Suprapubic skin (tissue), 4 donors: ENCODE measurements at regions not wholly inside any gene's neighbourhood (a gene's known extent, or its start where the extent isn't known, plus 50 kb on each side); places are given as distances from the start of the nearest gene placed in this dataset.

Source experiments
- CTCF ChIP-seq, 2 donors: fragments of 200-600 bp in 1 of 2; fragments of 450-650 bp in 1 of 2; sonication (generic) in 1 of 2; IDR thresholded peaks; one replicate each; pipeline ENCODE4 v1.5.1; 2016 to 2019; ENCODE audit warnings: antibody characterized with exemption in 2 of 2, mild to moderate bottlenecking in 1 of 2, moderate library complexity in 1 of 2
- EP300 ChIP-seq: sonication (generic); formaldehyde crosslinking; IDR thresholded peaks from one replicate; pipeline ENCODE4 v1.6.1; 2017; ENCODE audit warnings: antibody characterized with exemption
- POLR2A ChIP-seq, 2 donors: fragments of 450-650 bp; IDR thresholded peaks; one replicate each; pipeline ENCODE4 v1.6.1; 2017; ENCODE audit warnings: antibody characterized with exemption in 2 of 2, mild to moderate bottlenecking in 2 of 2, moderate library complexity in 2 of 2
- POLR2AphosphoS5 ChIP-seq, 3 donors: sonication (generic); formaldehyde crosslinking; IDR thresholded peaks; one replicate each; pipeline ENCODE4 v1.6.1; 2017; ENCODE audit warnings: antibody characterized with exemption in 3 of 3

DNA sequence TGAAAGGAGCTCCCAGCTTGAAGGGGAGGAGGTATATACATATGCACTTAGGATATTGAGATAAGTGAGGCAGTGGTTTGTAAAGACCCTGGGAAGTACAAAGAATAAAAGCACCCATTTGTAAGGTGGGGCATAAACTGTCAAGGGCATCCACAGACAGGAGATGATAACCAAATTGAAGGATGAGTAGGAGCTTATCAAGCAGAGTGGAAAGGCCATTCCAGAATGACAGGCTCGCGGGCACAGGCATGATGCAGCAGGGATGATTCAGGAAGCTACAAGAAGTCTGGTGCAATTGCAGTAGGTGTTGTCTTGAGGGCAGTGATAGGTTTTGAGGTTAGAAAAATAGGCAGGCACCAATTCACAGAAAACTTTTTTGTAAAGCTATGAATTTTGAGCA is 504.8 kb downstream of the PIK3C3 start:
- TF ChIP-seq CTCF (IDR thresholded peaks at IDR 0.05) (no peak), POLR2AphosphoS5 (IDR thresholded peaks at IDR 0.05) (no peak), POLR2A (IDR thresholded peaks at IDR 0.05) (no peak), EP300 (no peak)
